Right renal cortex interstitium (tissue), 3 donors: ENCODE measurements at regions not wholly inside any gene's neighbourhood (a gene's known extent, or its start where the extent isn't known, plus 50 kb on each side); places are given as distances from the start of the nearest gene placed in this dataset.
"Not testable (repeated sequence)": the region's sequence is repeated elsewhere in the genome, so short reads cannot be mapped to it uniquely, and the experiment has no call there.

Experiments
- DNase-seq, 3 donors: peaks; one replicate each; pipeline ENCODE4 v3.0.0-alpha.2; 2013; ENCODE audit warnings: low read depth in 3 of 3, low spot score in 2 of 3

- not testable (repeated sequence) for DNase-seq
These were observed 76.5 kb upstream of the LINC00632 start for GRCh38 chrX:140633105-140633504.

DNA sequence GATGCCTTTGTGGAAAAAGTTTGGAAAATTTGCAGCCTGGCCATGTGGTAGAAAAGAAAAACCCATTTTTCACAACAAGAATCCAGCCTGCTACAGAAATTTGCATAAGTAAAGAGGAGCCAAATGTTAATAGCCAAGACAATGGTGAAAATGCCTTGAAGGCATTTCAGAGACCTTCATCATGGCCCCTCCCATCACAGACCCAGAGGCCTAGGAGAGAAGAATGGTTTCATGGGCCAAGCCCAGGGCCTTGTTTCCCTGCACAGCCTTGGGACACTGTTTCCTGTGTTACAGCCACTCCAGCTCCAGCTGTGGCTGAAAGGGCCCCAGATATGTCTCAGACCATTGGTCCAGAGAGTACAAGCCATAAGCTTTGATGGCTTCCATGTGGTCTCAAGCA lies 101.4 kb upstream of the LINC00632 start:
- DNase-seq: no peak

DNA sequence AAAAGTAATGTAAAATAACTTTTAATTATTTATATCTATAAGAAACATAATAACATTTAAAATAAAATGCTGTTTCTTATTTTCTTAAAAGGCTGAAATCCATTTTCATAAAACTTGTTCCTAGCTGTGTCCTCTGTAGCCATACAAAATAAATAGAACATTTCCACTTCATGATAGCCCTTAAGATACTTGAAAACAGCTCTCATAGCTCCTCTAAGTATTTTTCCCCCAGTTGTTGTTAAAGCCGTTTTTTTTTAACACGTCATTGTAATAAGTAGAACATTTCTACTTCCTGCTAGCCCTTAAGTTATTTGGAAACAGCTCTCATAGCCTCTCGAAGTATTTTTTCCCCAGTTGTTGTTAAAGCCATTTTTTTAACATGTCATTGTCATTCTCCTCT lies 97.3 kb upstream of the SOX3 start:
- DNase-seq: no peak

DNA sequence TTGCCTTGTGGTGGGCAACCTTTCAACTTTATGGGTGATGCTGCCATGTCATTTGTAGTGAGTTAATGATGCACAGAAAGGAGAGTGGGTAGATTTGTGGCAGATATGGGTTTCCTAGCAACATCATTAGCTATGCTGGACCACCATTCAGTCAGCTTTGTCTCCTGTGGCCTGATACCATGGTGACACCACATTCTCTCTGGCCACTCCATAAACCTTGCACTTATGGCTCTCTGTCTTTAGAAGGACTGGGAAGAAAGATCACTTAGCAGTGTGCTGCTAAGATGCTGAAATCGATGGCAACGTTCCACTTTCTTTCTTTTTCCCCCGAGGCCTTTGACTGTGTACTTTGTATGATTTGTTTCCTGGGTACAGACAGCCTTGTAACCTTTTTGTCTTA lies 95.0 kb upstream of the SOX3 start:
- no peak for DNase-seq

DNA sequence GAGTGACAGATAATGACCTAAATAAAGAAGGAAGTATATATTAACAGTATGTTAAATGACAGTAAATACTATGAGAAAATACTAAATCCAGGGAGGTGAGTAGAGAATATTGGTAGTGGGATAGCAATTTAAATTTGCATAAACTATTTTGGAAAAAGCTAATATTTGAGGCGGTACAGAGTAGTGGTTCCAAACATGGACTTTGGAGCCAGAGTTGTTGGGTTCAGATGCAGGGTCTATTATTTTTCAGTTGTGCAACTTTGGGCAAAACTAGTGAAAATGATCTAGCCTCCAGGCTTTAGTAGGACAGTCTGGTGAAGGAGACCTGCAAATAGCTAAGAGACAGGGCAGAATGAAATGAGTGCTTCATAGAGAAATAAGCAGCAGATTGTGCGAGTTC lies 84.8 kb upstream of the SOX3 start:
- no peak for DNase-seq

GRCh38 chrX:140586951-140587350 lies 82.1 kb upstream of the SOX3 start:
- DNase-seq: no peak

- no peak for DNase-seq
These were observed 75.6 kb upstream of the SOX3 start for GRCh38 chrX:140580478-140580877.

GRCh38 chrX:140572724-140573123 lies 67.9 kb upstream of the SOX3 start:
- peak in 1 of 3 donors; percentile 7 for DNase-seq

DNA sequence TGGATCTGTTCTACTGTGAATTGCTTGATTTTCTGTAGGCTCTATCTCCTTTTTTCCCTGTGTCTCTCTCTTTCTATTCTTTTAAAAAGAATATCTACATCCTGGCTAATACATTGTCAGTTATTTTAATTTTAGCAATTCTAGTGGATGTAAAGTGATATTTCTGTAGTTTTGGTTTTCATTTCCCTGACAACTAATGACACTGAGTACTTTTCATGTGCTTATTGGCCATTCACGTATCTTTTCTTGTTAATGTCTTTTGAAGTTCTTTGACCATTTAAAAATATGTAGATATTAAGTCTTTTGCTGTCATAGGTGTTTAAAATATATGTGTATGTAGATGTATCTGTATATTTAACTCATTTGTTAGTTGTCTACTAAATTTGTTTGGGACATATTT lies 59.0 kb upstream of the SOX3 start:
- no peak for DNase-seq
